T-helper 2 cell treated with Interferon-gamma antibody and Interleukin-4, amounts not matched to agents 100 ng/mL and 5 ng/mL, for 36 hours (primary cell): ENCODE measurements at regions not wholly inside any gene's neighbourhood (a gene's known extent, or its start where the extent isn't known, plus 50 kb on each side); places are given as distances from the start of the nearest gene placed in this dataset.
"Not testable (repeated sequence)": the region's sequence is repeated elsewhere in the genome, so short reads cannot be mapped to it uniquely, and the experiment has no call there.

Experiments
- intact Hi-C: fragments of 100-400 bp; cut with micrococcal nuclease; formaldehyde crosslinking; loops from one replicate; pipeline ENCODE4 v1.15.1; 2023

DNA sequence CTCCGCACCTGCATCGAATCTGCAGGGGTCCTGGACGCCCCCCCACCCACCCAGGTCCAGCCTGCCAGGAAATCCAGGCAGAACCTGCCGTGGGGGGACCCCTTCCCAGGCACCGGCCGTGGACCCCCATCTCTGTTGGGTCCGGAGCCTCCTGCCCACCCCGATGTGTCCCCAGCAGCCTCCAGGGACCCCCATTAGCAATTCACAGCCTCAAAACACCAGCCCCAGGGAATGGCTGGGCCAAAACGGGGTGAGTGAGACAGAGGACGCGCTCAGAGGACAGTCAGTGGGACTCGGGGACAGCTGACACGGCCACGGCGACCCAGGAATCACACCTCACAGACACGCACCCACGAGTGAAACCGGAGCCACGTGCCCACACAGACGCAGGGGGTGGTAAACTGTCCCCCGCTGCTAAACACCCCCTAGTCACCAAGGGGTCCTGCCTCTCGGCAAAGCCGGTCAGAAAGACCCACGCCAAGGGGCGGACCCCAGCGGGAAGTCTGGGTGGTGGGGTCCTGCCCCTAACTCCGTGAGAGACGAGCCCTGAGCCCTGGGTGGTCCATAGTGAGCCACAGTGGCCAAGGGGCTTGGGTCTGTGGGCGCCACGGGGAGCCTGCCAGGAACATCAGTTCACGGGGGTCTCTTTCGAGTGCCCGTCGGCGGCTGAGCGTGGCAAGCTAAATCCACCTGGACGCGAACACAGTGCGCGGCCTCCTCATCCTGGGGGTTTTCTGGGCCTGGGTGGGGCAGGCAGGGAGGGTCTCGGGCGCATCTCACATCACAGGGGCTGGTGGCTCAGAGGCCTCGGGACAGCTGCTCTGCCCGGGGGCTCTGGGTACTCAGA lies 126.5 kb upstream of the NKX1-1 start:
- intact Hi-C loops: no loop called here

DNA sequence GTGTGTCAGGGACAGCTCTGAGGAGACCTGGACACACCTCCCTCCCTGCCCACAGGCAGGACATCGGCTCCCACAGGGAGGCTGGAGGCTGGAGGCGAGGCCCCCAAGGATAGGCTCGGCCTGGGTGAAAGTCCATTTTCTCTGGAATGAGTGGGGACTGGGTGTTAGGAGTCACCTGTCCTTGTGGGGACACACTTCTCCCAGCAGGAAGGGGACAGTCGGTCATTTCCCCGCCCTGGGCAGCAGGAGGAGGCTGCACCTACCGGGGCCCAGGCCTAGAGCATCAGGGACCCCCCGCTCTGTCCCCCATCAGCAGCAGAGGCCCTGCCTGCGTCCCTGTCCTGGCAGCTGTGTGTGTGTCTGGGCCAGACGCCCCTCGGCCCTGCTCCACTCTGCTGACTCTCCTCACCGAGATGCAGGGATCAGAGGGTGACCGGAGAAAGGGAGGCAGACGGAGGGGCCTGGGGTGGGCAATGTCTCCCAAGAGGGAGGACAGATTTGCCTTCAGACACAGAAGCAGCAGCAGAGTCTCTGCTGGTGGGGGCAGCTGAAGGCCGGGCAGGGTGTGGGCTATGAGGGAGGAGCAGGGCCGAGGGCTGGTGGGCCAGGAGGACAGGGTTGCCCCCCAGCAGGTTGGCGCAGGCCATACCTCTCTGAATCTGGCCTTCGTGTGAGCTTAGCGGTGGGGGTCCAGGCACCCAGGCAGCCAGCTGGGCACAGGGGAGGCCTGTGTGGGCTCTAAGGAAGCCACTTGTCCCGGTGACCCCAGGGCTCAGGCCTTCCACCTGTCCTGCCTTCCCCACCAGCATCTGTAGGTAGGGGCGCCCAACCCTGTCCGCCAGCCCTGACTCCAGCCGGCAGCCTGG lies 125.7 kb upstream of the NKX1-1 start:
- intact Hi-C loops: no loop called here

DNA sequence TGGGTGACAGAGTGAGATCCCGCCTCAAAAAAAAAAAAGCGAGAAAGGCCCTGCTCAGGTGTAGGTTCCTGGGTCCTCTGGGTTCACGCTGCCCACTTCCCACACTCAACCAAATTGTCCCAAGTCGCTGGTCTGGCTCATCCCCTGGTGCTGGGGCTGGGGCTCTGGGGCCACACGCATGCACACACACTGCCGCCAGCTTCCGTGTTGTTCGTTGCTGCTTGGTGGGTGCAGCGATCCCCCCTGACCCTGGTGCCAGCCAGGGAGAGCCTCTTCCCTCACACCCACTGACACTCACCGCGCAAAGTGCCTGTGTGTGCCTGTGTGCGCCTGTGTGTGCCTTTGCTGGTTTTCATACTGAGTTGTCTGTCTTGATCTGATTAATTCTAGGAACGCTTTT lies 124.1 kb upstream of the NKX1-1 start:
- intact Hi-C loops: no loop called here

DNA sequence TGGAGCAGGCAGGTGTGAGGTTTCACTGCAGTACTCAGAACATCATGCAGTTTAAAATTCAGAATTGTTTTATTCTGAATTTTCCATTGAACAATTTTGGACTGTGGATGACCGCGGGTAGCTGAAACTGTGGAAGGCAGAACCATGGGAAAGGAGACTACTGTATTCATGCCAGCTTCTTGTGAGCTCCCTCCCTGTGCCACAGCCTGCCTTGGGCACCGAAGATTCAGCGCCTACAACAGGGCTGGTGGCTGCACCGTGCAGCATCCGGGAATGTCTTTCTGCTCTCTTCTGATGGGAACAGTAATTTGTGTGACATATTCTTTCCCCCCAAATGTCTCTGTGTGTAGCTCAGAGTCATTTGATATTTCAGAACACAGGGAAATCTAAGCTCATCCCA lies 118.5 kb upstream of the NKX1-1 start:
- intact Hi-C loops: no loop called here

DNA sequence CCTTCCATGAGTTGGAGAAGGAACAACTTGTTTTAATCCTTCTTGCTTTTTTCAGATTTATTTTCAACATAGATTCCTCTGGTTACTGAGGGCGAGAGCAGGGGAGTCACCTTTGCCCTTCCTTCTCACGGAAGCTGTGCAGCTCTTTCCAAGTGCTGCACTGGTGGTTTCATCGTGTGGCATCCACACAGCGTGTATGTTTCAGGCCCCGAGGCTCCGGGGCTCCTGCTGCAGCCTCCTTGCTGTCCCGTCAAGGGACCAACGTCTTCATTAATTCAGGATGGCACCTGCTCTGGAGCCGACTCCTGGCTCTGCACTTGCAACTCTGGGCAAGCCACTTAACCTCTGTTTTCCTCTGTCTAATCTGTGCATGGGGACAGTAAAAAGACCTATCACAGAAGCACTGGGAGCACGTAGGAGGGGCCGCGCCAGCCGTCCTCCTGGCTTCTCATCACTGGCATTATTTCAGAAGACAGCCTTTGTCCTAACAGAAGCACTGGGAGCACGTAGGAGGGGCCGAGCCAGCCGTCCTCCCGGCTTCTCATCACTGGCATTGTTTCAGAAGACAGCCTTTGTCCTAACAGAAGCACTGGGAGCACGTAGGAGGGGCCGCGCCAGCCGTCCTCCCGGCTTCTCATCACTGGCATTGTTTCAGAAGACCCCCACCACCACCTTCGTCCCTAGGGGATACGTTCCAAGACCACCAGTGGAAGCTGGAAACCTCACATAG lies 117.8 kb upstream of the NKX1-1 start:
- intact Hi-C loops: no loop called here

DNA sequence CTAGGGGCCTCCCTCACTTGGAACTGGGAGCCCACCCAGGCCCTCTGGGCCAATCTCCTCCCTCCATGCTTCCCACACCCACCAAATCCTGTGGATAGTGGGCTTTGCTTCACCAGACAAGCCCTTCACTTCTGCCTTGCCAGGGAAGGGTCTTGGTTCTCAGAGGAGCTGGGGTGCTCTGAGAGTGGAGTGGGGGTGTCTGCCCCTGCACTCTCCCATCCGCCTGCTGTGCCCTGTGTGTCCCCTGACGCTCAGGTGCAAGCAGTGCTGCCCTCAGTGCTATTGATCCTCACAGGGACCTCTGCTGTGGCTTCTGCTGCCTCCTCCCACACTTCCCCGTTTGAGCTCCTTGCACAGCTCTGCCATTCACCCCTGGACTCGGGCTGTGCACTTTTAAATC lies 117.3 kb upstream of the NKX1-1 start:
- intact Hi-C loops: no loop called here

DNA sequence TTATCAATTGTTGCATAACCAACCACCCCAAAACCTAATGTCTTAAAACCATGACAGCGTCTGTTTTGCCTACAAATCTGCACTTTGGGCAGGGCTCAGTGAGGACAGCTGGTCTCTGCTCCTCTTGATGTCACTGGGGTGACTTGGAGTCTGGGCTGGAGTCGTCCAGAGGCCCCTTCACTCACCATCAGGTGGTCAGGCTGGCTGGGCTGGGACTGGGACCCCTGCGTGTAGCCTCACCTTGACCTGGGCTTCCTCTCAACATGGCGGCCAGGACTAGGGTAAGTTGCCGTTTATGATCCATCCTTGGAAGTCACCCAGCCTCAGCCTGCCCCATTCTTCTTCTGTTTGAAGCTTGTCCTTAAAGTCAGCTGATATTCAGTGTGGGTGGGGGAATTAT lies 116.8 kb upstream of the NKX1-1 start:
- intact Hi-C loops: no loop called here

DNA sequence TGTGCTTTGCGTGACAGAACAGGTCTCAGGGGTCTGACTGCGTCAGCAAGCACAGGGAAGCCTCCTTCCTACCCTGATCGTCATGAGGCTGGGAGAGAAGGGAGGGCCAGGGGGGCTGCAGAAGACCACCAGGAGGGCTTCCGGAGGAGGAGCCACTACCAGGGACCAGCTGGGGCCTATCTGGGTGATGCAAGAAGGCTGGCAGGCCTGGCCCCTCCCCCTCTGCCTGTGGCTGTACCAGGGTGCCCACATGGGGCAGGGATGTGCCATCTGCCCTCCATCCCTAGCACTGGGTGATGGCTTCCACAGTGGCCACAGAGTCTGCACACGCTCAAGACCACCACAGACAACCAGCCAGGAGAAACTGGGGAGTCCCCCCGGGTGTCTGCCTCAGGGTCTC lies 116.4 kb upstream of the NKX1-1 start:
- intact Hi-C loops: no loop called here

DNA sequence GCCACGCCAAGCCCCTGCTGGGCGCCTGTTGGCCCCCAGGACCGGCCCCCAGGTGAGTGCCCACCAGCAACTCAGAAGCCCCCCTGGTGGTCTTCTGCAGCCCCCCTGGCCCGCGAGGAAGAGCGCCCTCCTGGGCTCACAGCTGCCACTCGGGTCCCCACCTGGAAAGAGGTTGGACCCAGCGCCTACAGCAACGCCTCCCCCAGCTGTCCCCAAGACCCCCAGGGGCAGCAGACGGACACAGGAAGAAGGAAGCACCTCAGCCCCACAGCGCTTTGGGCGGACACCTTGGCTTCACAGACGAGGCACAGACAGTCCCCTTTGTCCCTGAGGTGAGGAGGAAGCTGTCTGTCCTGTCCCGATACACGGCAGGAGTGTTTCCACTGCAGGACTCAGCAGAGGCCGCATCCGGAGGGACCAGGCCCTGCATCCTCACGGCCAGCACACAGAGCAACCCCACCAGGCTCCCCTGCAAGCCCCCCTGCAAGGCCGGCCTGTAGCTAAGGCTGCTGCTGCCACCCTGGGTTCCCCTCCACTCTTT lies 115.6 kb upstream of the NKX1-1 start:
- intact Hi-C loops: no loop called here

DNA sequence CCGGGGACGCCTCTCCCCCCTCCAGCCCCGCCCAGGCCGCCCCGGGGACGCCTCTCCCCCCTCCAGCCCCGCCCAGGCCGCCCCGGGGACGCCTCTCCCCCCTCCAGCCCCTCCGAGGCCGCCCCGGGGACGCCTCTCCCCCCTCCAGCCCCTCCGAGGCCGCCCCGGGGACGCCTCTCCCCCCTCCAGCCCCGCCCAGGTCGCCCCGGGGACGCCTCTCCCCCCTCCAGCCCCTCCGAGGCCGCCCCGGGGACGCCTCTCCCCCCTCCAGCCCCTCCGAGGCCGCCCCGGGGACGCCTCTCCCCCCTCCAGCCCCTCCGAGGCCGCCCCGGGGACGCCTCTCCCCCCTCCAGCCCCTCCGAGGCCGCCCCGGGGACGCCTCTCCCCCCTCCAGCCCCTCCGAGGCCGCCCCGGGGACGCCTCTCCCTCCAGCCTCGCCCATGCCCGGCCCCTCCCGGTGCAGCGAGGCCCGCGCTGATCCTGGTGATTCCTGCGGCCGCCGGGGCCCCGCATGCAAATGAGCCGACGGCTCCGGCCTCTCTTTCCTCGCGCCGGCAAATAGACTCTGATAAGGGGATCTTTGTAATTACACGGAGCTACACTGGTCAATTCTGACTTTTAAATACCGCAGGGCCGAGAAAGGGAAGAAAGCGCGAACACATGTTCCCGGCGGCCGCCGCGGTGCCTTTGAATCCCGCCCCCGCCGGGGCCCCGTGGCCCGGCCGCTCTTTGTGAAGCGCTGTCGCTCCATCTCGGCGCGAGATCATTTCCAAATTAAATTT lies 114.7 kb upstream of the NKX1-1 start:
- intact Hi-C loops: not testable (repeated sequence)

DNA sequence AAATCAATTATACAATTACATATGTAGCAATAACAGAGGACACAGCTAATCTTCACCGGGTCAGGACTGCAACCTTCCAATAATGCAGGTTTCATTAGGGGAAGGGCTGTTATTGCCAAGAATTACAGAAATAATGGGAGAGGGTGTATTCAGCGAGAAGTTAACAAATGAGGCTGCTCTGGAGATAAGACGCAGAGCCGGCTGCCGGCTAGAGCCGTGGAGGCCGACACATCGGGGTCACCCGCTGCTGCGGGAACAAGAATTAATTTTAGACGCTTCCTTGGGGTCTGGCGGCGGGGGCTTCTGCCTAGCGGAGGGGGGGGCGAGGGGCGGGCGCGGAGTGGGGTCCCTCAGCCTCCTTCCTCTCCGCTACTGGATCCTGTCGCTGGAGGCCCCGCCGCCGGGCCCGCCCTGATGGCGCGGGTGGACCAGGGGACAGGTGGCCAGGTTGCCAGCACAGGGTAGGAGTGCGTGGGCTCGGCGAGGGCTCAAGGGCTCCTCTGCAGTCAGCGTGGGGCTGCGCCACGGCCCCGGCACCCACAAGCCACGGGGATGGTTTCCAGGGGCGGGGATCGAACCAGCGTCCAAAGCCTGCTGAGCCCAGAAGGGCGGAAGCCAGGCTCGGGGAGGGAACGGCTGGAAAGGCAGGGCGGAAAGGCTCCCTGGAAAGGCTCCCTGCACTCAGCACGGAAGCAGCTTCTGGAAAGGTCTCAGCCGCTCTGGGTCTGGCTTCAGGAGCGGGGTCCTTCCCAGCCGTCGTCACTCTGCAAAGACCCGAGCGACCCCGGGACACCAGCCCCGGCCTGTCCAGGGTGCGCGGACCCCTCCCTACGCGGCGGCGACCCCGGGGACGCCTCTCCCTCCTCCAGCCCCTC lies 113.8 kb upstream of the NKX1-1 start:
- intact Hi-C loops: loop anchor here (10.0 kb wide), 1 partner anchor 385 kb away; no protein-coding TSS in a partner anchor

DNA sequence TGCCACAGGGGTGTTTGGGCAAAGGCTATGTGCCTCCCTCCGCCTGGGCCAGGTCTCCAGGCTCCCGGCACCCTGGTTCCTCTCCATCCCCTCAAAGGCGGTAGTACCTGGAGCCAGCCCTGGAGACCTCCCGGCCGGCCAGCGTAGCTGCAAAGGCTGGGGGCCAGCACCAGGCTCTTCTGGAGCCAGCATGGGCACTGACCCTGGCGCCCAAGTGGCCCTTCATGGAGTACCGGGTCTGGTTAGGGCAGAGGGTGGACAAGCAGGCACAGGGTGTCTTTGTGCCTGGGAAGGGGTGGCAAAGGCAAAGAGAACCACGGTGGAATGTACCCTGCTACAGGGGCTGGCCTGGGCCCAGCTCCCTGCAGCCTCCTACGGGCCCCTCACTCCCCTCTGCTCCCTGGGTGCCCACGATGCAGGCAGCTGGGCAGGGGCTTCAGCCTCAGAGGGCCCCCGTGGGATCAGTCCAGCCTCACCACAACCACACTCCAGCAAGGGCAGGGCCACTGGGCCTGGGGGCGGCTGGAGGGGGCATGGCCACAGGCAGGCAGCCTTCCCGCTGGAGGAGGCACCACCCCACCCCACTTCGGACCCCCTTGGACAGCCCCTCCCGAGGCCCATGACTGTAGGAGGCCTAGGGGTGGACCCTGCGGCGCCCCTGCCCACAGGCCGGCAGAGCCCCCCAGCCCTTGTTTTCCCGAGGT lies 112.9 kb upstream of the NKX1-1 start:
- intact Hi-C loops: loop anchor here (10.0 kb wide), 1 partner anchor 384 kb away; no protein-coding TSS in a partner anchor

DNA sequence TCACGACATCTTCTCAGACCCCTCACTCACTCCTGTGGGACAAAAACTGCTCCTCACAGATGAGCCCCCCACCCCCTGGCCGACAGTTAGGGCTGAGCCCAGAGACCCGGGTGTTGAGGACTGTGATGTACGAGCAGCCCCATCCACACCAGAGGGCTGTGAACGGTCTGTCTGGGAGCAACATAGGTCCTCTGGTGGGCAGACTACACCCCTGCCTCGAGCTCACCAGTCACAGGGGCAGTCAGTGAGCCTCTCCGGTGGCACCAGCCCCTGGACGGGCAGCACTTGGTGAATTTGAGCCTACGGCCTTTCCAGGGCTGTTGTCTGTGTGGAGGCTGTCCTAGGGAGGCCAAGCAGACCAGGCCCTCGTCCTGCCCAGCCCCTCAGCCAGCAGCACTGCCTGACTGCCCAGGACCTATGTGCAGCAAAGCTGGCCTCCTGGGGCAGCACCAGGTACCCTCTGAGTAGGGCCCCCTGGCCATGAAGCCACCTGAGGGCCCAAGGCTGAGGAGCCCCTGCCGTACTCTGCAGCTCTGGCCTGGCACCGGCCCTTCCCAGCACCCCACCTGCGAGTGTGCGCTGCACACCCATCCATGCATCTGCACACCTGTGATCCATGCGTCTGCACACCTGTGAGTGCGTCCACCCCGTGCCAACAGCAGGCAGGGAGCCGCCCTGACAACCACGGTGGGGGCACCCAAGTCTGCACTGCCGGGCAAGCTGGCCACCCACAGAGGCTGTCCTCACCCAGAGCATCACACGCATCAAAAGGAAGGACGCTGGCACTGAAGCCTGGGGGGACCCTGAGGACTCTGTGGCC lies 111.6 kb upstream of the NKX1-1 start:
- intact Hi-C loops: loop anchor here (10.0 kb wide), 1 partner anchor 383 kb away; no protein-coding TSS in a partner anchor

DNA sequence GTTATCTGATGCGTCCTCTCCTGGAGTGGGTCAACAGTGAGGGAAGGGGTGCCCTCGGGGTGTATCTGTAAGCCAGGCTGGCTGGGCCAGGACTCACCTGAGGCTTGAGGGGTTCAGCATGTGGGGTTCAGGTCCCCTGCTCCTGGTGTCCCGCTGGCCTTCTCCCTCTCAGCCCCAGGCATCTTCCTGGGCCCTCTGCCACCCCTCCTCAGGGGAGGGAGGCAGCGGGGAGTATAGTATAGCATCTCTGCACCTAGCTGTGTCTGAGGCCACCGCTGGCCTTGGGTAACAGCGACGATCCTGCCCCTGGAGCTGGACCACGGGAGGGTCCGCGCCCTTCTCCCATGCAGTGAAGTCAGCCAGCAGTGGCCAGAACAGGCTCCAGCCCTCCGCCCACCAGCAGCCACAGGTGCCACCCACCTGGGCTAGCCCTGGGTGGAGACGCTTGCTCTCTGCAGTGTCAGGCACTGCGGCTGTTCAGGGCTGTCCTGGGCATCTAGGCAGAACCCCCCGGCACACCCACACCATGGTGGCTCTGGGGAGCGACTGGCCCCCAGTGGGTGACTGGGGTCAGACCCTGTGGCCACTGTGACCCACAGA lies 110.7 kb upstream of the NKX1-1 start:
- intact Hi-C loops: loop anchor here (10.0 kb wide), 1 partner anchor 382 kb away; no protein-coding TSS in a partner anchor

DNA sequence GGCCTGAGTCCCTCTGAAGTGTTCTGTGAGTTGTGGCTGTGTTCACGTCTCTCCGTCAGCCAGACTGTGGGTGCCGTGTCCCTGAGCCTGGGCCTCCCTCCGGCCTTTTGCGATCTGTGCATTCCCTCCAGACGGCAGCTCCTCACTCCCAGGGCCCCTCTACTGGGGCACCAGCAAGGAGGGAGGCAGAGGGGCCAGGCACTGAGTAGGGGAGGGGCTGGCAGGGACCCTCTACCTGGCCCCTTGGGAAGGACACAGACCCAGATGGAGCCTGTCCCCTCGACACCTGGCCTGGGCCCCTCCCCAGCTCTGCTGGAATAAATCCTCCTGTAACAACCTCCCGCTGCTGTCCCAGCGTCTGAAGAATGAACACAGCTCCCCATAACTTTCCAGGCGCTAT lies 110.0 kb upstream of the NKX1-1 start:
- intact Hi-C loops: loop anchor here (10.0 kb wide), 1 partner anchor 381 kb away; no protein-coding TSS in a partner anchor

DNA sequence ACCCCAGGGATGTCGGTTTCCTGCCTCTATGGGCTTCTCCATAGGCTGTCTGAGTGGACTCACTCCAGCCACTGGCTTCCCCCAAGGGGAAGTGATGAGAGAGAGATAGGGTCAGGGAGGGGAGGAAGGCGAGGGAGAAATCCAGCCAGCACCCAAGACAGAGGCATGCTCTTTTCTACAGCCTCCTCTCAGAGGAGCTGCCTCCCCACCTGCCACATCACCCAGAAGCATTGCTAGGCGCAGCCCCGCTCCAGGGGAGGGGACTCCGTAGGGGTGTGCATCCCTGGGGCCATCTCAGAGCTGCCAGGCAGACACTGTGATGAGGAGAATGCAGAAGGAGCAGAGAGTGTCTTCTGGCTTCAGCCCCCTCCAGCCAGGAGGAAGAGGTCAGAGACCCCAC lies 109.5 kb upstream of the NKX1-1 start:
- intact Hi-C loops: loop anchor here (10.0 kb wide), 1 partner anchor 381 kb away; no protein-coding TSS in a partner anchor

DNA sequence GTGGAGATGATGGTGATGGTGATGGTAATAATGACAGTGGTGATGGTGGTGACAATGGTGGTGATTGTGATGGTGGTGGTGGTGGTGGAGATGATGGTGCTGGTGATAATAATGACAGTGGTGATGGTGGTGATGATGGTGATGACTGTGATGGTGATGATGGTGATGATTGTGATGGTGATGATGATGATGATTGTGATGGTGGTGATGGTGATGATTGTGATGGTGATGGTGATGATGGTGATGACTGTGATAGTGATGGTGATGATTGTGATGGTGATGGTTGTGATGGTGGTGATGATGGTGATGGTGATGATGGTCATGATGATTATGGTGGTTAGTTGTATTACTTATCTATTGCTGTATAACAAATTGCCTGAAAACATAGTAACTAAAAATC lies 108.9 kb upstream of the NKX1-1 start:
- intact Hi-C loops: loop anchor here (10.0 kb wide), 1 partner anchor 380 kb away; no protein-coding TSS in a partner anchor
